ENCODE measurements at regions not wholly inside any gene's neighbourhood (a gene's known extent, or its start where the extent isn't known, plus 50 kb on each side); places are given as distances from the start of the nearest gene placed in this dataset.
"Not testable (repeated sequence)": the region's sequence is repeated elsewhere in the genome, so short reads cannot be mapped to it uniquely, and the experiment has no call there.

DNA sequence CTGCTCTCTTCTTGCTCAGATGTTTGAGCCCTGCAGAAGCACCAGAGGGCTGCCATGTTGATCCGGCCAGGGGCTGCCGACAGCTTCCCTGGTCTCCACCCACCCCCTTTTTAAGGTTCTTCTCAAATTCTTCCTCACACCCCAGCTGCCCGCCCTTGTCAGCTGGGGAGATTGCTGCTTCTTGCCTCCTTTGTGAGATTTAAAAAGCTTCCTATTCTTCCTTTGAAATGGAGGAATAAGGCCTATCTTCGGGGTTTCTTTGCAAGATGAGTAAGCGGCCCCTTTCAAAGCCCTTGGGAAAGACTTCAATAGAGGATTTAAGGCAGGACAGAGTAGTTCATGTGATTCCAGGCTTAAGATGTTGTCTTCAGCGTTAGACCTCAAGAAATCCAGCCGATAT lies 211.9 kb upstream of the SHH start:
- DNase-seq: no peak

DNA sequence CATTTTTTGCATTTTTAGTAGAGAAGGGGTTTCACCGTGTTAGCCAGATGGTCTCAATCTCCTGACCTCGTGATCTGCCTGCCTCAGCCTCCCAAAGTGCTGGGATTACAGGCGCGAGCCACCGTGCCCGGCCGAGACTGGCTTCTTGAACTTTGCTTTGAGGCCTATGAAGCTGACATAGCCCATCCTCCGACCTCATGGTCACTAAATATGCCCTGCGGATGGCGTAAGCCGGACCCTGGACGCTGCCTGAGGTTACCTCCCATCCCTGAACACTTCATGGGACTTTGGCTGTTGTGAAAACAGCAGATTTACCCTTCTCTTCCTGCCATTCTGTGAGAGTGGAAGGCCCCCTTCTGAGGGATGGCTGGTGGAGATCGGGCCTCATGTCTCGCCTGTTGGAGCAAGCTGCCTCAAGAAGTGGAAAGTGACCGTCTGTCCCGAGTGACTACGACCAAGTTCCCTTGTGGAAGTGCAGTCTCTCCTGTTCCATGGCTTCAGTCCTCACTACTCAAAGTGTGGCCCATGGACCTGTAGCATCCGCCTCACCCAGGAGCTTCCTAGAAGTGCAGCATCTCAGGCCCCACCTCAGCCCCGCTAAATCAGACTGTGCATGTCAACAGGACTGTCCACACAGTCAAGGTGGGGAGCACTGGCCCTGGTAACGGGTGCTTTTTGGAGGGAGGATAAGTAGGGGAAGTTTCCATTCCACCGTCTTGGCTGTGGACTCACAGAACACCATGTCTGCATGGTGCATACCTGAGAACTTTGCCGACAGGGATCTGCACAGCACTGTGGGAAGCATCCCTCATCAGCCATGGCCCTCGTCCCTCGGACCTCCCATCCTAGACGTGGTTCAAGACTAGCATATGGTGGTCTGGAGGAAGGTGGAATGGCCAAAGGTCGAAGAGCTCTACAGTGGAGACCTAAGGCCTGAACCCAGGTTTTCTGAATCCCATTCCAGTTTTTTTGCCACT lies 210.5 kb upstream of the SHH start:
- no peak for DNase-seq

DNA sequence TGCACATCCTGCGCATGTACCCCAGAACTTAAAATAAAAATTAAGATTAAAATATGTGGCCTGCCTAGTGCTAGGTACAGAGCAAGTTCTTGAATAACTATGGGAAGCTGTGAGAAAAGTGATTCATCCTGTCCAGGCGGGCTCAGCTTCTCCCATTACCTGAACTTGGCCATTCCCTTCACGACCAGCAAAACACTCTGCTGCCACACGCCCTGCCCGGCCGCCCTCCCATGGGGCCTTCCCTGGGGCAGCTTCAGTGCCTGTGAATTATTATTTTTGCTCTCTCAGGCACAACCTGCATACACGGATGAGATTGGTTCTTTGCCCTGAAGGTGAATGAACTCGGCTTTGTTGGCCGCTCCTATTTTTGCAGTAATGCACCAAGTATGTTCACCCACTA lies 209.2 kb upstream of the SHH start:
- DNase-seq: no peak

DNA sequence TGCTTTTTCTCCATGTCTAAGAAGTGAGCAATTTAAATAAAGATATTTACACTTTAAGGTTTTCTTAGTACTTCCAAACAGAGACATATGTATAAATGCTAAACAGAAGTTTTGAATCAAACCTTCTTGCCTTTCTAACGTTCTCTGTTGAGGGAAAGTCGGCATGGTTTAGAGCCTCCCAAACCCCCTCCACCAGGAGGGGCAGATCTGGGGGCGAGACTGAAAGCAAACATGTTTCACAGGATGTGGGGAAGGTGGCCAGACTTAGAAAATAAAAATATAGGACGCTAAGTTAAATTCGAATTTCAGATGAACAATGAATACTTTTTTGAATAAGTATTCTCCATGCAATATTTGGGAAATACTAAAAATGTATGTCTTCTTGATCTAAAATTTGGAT lies 208.3 kb upstream of the SHH start:
- DNase-seq: no peak

DNA sequence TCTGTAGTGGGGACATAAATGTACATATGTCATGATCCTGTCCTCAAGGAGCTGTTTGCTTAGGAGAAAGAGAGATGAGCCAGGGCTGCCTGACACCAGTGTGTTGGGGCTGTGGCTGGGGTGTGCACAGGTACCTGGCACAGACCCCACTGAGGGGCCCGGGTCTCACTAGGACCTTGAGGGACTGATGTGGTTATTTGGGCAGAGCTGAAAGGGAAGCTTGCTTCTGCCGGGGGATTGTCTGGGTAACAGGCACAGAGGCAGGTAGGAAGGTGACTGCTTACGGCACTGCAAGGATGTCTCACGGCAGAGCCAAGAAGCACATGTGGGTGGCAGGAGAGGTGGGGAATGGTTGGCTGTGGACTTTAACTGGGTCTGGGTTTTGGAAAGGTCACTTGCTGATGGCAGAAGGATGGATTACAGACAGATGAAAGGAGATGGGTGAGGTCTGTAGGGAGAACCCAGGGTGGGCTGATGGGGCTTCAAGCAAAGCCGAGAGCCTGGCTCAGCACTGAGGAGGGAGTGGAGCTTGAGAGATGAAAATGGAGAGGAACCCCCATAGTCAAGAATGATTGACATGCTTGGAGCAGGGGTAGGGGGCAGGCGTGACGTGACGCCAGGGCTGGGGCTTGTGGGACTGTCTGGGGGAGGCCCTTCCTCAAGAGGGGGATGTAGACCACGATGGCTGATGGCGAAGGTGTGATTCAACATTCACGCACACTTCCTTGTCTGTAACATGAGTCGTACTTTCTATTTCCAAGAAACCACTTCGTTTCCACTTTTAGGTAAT lies 207.7 kb upstream of the SHH start:
- no peak for DNase-seq

DNA sequence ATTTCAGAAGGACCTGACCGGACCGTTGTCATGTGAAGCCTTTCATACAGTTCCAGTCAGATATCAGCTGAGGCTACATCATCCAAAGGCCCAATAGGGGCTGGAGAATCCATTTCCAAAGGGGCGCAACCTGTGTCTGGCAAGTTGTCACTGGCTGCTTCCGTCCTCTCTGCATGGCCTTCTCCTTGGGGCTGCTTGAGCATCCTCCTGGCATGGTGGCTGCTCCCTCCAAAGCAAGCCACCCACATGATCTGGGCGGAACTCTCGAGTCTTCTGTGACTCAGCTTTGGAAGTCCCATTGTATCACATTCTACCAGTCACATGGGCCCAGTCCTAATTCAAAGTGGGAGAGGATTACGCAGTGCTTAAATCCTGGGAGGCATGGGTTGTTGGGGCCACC lies 207.0 kb upstream of the SHH start:
- no peak for DNase-seq

DNA sequence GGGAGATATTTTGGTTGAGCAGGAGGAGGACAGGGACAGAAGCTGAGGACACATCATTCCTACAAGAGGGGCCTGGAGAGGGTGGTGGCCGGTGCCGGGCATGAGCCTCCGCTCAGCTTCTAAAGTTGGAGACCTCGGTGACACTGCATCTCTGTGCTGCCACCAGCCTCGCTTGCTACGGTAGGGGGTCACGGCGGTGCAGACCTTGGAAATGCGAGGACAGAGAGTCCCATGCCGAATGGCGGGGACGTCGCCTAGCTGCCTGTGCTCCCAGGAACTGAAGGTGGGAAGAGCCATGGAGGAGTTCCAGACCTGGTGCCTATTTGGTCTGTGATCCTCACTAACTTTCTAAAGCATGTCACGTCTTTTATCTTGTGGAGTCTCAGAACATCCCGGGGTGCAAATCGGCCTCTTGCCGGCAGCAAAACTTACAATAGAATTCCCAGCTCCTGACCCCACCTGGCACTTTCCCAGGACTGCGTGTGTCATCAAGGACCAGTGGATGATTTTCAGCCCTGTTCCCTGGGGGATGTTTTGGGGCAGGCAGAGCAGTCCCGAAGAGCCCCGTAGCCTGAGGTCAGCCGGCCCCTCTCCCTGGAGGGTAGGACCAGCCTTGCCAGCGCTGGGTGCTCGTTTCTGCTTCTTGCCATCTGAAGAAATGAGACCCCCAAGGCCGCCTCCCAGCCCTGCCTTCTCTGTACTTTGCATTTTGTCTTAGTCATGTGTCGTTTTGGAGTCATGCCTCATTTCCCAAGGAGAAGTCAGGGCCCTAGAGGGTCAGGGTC lies 205.8 kb upstream of the SHH start:
- no peak for DNase-seq

DNA sequence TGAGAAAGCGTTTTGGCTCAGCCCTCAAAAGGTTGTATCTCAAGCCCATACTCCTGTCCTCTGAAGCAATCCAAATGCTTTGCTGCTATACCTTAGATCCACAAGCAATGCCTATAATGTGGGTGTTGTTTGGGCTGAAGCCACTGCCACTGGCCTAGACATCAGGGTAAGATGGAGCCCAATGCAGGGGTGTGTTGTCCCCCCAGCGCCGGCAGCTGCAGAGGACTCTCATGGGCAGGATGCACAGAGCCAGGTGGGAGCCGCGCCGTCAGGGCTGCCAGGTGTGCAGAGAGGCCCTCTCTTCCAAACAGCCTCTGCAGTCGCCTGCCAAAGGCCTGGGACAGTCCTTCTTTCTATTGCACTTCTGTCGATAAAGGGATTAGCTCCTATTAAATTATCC lies 205.2 kb upstream of the SHH start:
- no peak for DNase-seq

DNA sequence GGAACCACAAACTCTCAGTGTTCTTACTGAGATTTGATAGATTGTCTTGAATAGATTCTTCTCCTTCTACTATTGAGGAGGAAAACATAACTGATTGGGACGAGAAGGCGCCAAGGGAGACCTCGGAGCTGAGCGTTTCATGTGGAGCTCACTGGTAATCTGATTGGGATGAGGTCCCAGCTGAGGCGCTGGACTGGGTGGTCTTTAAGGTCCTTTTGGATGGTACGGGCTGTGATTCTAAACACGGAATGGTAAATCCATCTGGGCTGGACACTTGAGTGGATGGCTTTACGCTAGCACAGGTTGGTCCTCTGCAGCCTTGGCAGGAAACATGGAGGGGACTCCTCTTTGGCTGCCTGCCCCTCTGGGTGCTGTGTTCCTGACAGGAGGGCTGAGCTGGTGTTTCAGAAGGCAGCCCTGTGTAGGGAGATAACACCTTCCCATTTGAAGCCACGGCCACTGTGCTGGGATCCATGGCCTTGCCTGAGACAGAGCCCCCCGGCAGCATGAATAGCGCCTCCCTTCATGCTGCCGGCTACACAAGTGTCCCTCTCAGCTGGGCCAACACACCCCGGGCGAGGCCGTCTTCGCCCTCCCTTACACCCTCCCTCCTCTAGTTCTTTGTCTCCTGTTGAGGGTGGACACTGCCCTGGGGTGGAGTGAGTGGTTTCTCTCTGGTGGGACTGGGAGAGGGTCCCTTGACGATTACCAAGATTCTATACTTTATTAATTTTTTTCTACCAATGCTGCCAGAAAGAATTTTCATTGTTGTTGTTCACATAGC lies 203.2 kb upstream of the SHH start:
- no peak for DNase-seq

DNA sequence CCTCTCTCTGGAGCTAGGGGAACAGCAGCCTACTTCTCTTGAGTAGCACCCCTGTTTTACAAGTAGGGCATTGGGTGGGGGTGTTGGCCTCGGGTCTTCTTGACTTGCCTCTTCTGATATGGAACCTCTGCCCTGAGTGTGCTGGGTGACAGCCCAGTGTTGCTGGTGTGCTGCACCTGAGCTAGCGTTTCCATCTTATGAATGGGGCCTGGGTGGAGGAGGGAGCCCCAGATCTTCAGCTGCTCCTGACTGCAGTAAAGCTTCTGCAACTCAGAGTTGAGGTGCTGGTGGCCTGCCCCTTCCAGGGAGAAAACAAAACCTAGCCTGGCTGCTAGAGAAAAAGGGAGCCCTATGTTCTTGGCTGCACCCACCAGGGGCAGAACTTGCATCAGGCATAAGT lies 202.5 kb upstream of the SHH start:
- no peak for DNase-seq

DNA sequence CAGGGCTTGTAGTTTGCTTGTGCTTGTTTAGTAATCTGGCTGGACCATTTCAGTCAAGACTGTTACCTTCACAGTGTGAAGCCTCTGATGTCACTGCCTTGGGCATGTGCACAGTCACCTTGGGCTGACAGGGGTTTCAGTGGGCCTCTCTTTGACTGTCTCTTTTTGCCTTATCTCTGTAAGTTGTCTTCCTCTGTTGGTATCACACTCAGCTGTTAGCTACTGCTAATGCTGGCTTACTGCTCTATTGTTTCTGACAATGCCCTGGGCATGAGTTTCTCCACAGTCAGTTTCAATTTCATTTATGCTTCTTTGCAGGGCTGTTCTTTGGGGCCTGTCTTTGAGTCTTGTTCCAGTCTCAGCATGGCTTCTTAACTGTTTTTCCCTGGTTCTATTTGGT lies 201.9 kb upstream of the SHH start:
- no peak for DNase-seq

DNA sequence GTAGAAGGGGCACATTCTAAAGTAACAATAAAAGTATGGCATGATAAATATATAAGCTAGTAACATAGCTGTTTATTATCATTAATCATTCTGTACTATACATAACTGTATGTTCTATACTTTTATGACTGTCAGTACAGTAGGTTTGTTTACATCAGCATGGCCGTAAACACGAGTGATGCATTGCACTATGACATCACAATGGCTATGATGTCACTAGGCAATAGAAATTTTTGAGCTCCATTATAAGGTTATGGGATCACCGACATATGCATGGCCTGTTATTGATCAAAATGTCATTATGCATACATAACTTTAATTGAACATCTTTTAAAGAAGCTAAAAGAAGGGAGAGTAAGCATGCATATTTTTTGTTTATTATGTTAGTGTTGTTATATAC lies 200.1 kb upstream of the SHH start:
- DNase-seq: no peak

DNA sequence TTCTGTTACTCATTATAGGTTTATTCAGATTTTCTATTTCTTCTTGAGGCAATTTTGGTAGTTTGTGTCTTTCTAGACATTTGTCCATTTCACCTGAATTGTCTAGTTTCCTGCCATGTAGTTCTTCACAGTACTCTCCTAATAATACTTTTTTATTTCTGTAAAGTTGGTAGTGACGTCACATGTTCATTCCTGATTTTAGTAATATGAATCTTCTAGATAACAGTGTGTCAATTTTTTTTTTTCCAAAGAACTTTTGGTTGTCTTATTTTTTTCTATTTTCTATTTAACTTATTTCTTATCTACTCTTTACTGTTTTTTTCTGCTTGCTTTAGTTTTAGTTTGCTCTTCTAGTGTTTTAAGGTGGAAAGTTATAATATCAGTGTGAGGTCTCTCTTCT lies 197.3 kb upstream of the SHH start:
- no peak for DNase-seq

DNA sequence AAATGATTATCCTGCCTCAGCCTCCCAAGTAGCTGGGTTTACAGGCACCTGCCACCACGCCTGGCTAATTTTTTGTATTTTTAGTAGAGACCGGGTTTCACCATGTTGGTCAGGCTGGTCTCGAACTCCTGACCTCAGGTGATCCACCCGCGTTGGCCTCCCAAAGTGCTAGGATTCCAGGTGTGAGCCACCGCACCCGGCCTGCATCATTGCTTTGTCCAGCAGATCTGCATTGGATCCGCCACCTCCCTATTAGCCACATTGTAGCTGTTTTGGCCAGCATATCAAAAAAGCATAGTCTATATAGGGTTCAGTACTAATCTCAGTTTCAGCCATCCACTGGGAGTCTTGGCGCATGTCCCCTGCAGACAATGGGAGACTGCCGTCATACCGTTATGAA lies 194.6 kb upstream of the SHH start:
- DNase-seq: not testable (repeated sequence)

DNA sequence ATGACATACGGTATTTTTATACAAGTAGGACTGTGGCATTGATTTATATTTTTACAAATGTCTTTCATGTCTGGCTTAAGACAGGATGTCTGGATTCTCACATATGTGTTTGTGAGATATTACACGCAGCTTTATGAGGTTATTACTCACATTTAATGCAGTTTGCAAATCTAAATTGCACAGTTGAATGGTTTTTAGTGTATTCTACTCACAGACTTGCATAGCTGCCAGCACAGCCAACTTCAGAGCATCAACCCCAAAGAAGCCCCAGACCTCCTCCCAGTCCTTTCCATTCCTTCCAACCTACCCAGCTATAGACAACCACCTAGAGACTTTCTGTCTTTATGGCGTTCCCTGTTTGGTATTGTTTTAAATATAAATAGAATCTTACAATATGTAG lies 193.8 kb upstream of the SHH start:
- DNase-seq: no peak

DNA sequence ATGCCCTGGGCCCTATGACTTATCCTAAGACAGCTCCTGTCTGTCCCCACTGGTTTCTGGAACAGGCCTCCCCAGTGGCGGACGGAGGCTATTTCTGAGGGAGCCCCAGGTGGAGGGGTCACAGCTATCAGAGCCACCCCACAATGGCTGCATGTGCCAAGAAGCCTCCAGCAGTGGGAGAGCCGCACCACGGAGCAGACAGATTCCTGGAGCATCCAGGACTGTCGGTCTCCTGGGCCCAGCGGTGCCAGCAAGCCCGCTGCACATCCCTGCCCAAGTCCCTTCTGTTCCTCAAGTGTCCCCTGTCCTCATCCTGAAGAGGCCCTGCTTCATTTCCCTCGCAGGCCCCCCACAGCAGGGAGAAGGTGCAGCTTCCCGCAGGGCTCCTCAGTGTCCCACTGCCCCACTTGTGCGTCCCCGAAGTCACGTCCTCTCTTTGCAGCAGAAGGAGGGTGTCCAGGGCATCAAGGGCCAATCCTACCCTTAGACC lies 193.0 kb upstream of the SHH start:
- DNase-seq: no peak

DNA sequence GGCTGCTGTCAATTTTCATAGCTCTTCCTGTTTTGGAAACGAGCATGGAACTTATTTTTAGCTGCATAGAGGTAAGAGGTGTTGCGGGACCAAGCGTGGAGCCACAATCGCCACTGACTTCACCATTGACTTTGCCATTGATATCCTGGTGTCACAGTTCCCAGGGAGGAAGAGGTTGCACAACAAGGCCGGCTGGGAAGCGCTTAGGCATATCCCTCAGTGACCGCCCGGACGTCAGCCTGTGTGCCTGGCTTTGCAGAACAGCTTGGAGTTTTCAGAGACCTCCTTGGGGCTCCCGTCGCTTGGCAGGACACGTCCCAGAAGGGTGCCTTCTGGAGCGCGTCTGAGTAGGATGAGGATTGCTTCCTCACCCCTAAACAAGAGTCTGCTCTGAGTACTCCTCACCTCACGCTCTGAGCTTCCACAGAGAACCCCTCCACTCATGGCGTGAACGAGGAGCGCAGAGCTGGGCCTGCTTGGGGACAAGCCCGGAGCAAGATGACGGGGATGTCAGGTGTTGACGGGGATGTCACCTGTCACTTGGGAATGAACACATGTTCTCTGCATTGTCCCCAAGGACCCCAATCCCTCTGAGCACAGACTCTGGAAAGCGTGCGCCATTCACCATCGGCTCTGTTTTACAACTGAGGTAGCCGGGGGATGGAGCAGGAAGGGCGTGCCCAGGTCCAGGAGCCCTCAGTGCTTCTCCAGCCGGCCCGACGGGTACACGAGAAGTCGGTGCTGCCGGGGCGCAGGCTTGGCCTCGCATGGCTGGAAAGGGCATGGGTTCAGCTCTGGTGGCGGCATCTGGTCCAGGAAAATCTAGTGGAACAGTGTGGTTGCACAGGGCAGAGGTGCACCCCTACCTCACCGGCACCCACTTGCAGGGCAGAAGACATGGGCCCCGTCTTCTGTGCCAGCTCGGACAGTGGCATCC lies 192.3 kb upstream of the SHH start:
- no peak for DNase-seq

DNA sequence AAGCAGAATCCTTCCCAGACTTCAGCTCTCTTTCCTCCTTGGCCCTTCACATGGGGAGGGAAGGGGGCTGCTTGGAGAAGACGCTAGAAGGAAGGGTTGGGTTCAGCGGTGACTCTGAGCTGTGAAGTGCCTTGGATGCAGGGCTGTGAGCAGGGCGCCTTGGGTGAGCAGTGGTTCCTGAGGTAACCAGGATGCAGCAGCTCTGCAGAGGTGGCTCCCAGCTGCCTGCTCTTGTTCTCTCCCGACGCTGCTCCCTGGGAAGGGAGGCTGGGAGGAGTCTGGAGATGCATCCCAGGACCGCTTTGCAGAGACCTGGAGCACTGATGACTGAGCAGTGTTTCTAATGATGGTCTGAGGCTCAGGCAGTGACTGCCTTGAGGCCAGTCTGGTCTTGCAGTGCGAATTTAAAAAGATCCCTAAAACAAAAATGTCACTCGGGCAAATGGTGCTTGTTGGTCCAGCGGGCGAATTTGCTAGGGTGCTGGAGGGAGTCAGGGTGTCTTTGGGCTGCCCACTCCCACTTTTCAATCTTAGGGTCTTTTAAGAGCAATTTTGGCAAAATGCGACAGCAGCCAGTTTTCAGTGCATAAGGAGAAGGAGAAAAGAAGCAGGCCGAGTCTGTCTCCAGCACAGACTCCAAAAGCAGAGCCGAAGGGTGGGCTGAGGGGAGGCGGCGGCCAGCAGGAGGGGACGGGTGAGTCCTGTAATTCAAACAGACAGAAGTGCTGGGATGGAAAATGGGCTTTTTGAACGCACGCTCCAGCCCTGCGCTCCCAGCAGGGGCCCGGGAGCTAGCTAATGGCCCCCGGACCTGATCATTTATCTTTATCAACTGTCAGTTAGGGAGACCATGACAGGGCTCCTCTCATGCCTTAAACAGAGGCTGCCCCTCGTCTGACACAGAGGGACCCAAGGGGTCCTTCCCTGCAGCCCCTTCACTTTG lies 191.2 kb upstream of the SHH start:
- no peak for DNase-seq

DNA sequence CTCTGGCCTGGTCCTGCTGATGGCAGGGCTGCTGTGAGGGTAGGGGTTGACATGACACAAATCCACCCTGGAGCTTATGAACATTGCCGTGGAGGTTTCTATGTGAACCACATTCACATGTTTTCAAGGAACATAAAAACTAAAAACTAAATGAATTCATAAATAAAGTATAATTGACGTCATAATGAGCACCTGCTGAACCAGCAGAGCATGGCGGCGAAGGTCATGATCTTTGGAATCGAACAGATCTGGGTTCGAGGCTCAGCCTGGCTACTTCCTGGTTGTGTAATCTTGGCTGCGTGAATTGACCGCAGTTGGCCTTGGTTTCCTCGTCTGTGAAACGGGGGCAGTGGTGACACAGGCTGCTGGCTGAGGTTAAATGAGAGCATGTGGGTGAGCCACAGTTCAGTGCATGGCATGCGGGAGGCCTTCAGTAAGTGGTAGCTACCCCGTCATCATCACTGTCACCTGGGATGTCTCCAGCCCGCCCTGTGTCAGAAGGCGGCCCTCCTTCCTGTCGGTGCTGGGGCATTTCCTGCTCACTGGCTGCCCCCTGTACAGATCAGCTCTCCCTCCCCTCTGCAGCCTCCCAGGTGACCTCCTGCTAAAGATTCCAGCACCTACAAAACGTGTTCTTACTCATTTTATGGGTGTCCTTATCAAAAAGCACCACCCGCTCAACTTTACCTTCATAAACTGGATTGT lies 190.3 kb upstream of the SHH start:
- no peak for DNase-seq

Measured in dermis blood vessel endothelial cell (primary cell).